Neural progenitor cell (in vitro differentiated cells): ENCODE measurements at regions not wholly inside any gene's neighbourhood (a gene's known extent, or its start where the extent isn't known, plus 50 kb on each side); places are given as distances from the start of the nearest gene placed in this dataset.

Source experiments
- DNase-seq: peaks from one replicate; pipeline ENCODE4 v3.0.0-alpha.2; 2016; ENCODE audit warnings: low spot score
- H2AFZ ChIP-seq: fragments of 200-600 bp; sonication (generic); replicated peaks from 2 replicates; pipeline ENCODE4 v1.6.1; 2016; ENCODE audit warnings: antibody characterized with exemption
- H3F3A ChIP-seq: fragments of 200-600 bp; sonication (generic); 2 replicates; pipeline ENCODE4 v1.6.1; 2016; ENCODE audit warnings: antibody characterized with exemption, low read depth
- H3K27ac ChIP-seq: fragments of 200-600 bp; sonication (generic); 2 replicates; pipeline ENCODE4 v1.5.1; 2016; ENCODE audit warnings: mild to moderate bottlenecking
- H3K27me3 ChIP-seq: fragments of 200-600 bp; sonication (generic); 2 replicates; pipeline ENCODE4 v1.6.1; 2016; ENCODE audit warnings: mild to moderate bottlenecking, moderate library complexity
- H3K36me3 ChIP-seq: fragments of 200-600 bp; sonication (generic); 2 replicates; pipeline ENCODE4 v1.5.1; 2016
- H3K4me1 ChIP-seq: fragments of 200-600 bp; sonication (generic); 2 replicates; pipeline ENCODE4 v1.6.1; 2016; ENCODE audit warnings: mixed run types
- H3K4me2 ChIP-seq: fragments of 200-600 bp; sonication (generic); 2 replicates; pipeline ENCODE4 v1.6.1; 2016
- H3K4me3 ChIP-seq: fragments of 200-600 bp; sonication (generic); 2 replicates; pipeline ENCODE4 v1.5.1; 2016
- H3K79me2 ChIP-seq: fragments of 200-600 bp; sonication (generic); 2 replicates; pipeline ENCODE4 v1.6.1; 2016; ENCODE audit warnings: low read depth
- H3K9ac ChIP-seq: fragments of 200-600 bp; sonication (generic); 2 replicates; pipeline ENCODE4 v1.6.1; 2016
- H3K9me3 ChIP-seq: fragments of 200-600 bp; sonication (generic); 2 replicates; pipeline ENCODE4 v1.5.1; 2016; ENCODE audit warnings: low read depth
- H4K20me1 ChIP-seq: fragments of 200-600 bp; sonication (generic); 2 replicates; pipeline ENCODE4 v1.6.1; 2016; ENCODE audit warnings: low read depth
- H3K27ac Mint-ChIP-seq: 3 replicates; pipeline ENCODE4 v1.8.0; 2021; ENCODE audit warnings: mixed read lengths
- H3K27me3 Mint-ChIP-seq: 2 replicates; pipeline ENCODE4 v1.8.0; 2022; ENCODE audit warnings: low read depth, mild to moderate bottlenecking, inconsistent platforms, moderate library complexity, mixed read lengths; ENCODE audit not compliant: insufficient read depth
- H3K36me3 Mint-ChIP-seq: 3 replicates; pipeline ENCODE4 v1.8.0; 2021; ENCODE audit warnings: mixed read lengths
- H3K4me1 Mint-ChIP-seq: 3 replicates; pipeline ENCODE4 v1.8.0; 2021; ENCODE audit warnings: mixed read lengths
- H3K4me3 Mint-ChIP-seq: 3 replicates; pipeline ENCODE4 v1.8.0; 2021; ENCODE audit warnings: mild to moderate bottlenecking, moderate library complexity, mixed read lengths
- H3K9me3 Mint-ChIP-seq: 3 replicates; pipeline ENCODE4 v1.8.0; 2020; ENCODE audit warnings: mixed read lengths
- CTCF ChIP-seq: fragments of 200-600 bp; sonication (generic); IDR thresholded peaks from 2 replicates; pipeline ENCODE4 v1.5.1; 2017; ENCODE audit warnings: antibody characterized with exemption, mild to moderate bottlenecking
- EZH2 ChIP-seq: fragments of 200-600 bp; sonication (generic); IDR thresholded peaks from 2 replicates; pipeline ENCODE4 v1.6.1; 2017; ENCODE audit warnings: antibody characterized with exemption, mild to moderate bottlenecking, moderate library complexity
- EZH2phosphoT487 ChIP-seq: fragments of 200-600 bp; sonication (generic); IDR thresholded peaks from 2 replicates; pipeline ENCODE4 v1.6.1; 2017; ENCODE audit warnings: antibody characterized with exemption

DNA sequence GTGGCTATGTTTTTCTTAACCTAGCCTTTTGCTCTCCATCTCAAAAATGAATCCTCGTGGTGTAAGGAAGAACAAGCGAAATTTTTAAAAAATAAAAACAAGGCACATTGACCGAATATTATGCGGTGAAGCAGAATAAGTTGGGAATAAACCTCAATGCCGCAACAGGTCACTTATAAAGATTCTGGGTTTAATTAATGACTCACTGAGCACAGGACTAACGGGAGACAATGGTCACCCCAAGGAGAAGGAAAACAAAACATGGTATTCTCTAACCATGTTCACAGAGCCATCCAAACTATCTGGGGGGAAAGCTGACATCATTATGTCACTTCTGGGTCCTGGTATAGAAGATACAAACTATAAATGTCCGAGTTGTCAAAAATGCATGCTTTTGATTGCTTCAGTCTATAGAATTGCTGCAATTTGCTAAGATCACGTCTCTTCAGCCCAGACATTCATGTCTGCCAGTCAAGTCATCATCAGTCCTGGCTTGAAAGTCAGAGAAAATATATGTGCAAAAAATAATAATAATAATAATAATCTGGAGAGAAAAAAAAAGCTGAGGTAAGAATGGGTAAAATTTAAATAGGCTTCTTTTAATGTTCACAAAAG, 280.6 kb downstream of the NR2F1-AS1 start:
- Mint-ChIP-seq H3K9me3 (no peaks in the 10 kb centered on the region), H3K27ac (peak overlapping the region; percentile 87), H3K4me3 (peak overlapping the region; percentile 73), H3K27me3 (peaks cover 5% of the 10 kb centered on the region), H3K4me1 (peaks cover 87% of the 10 kb centered on the region), H3K36me3 (peaks cover 2% of the 10 kb centered on the region)
- no peaks in the 10 kb centered on the region for H4K20me1 ChIP-seq
- TF ChIP-seq CTCF (no peak), EZH2 (no peak), EZH2phosphoT487 (no peak)
- no peak overlapping the region for H3K9ac ChIP-seq
- peak overlapping the region; percentile 90 for H3K27ac ChIP-seq
- H3K27me3 ChIP-seq: no peaks in the 10 kb centered on the region
- H3K4me2 ChIP-seq: peak overlapping the region; percentile 69
- no peaks in the 10 kb centered on the region for H3K9me3 ChIP-seq
- peak; percentile 67 for DNase-seq
- H3K4me1 ChIP-seq: peaks cover 70% of the 10 kb centered on the region
- H3K36me3 ChIP-seq: peaks cover 5% of the 10 kb centered on the region
- no peak overlapping the region for H2AFZ ChIP-seq
- H3K4me3 ChIP-seq: peak overlapping the region; percentile 23
- H3K79me2 ChIP-seq: no peaks in the 10 kb centered on the region
- peaks cover 54% of the 10 kb centered on the region for H3F3A ChIP-seq

GRCh38 chr5:93299681-93300308, 281.2 kb downstream of the NR2F1-AS1 start:
- H3K4me1 ChIP-seq: peaks cover 63% of the 10 kb centered on the region
- no peak for TF ChIP-seq EZH2
- TF ChIP-seq EZH2phosphoT487: no peak
- no peak for TF ChIP-seq CTCF
- H3K27ac Mint-ChIP-seq: peak overlapping the region; percentile 87
- H3F3A ChIP-seq: peaks cover 53% of the 10 kb centered on the region
- no peaks in the 10 kb centered on the region for H3K9me3 Mint-ChIP-seq
- no peak overlapping the region for H2AFZ ChIP-seq
- H3K4me3 Mint-ChIP-seq: peak overlapping the region; percentile 73
- H3K4me1 Mint-ChIP-seq: peaks cover 81% of the 10 kb centered on the region
- peaks cover 5% of the 10 kb centered on the region for H3K27me3 Mint-ChIP-seq
- H3K36me3 Mint-ChIP-seq: peaks cover 2% of the 10 kb centered on the region
- peak; percentile 95 for DNase-seq
- no peaks in the 10 kb centered on the region for H3K9me3 ChIP-seq
- peak overlapping the region; percentile 90 for H3K27ac ChIP-seq
- H3K36me3 ChIP-seq: peaks cover 5% of the 10 kb centered on the region
- H3K4me3 ChIP-seq: peak overlapping the region; percentile 23
- no peaks in the 10 kb centered on the region for H3K79me2 ChIP-seq
- no peak overlapping the region for H3K9ac ChIP-seq
- no peaks in the 10 kb centered on the region for H3K27me3 ChIP-seq
- peak overlapping the region; percentile 69 for H3K4me2 ChIP-seq
- no peaks in the 10 kb centered on the region for H4K20me1 ChIP-seq

GRCh38 chr5:93297116-93297515, 283.9 kb downstream of the NR2F1-AS1 start:
- H2AFZ ChIP-seq: no peak overlapping the region
- DNase-seq: no peak
- H3K9me3 Mint-ChIP-seq: peaks cover 6% of the 10 kb centered on the region
- no peak overlapping the region for H3K27ac ChIP-seq
- H3F3A ChIP-seq: peaks cover 35% of the 10 kb centered on the region
- H3K36me3 Mint-ChIP-seq: peaks cover 2% of the 10 kb centered on the region
- H3K27me3 ChIP-seq: no peaks in the 10 kb centered on the region
- TF ChIP-seq EZH2phosphoT487 (no peak), EZH2 (no peak), CTCF (no peak)
- H3K9ac ChIP-seq: no peak overlapping the region
- H3K79me2 ChIP-seq: no peaks in the 10 kb centered on the region
- peaks cover 56% of the 10 kb centered on the region for H3K4me1 Mint-ChIP-seq
- peaks cover 5% of the 10 kb centered on the region for H3K27me3 Mint-ChIP-seq
- no peaks in the 10 kb centered on the region for H3K9me3 ChIP-seq
- no peaks in the 10 kb centered on the region for H4K20me1 ChIP-seq
- no peak overlapping the region for H3K4me3 Mint-ChIP-seq
- peaks cover 5% of the 10 kb centered on the region for H3K36me3 ChIP-seq
- no peak overlapping the region for H3K4me3 ChIP-seq
- peaks cover 37% of the 10 kb centered on the region for H3K4me1 ChIP-seq
- H3K27ac Mint-ChIP-seq: no peak overlapping the region
- H3K4me2 ChIP-seq: no peak overlapping the region
